Activated T-cell treated with anti-CD3 and anti-CD28 coated beads, Interleukin-2, amount 50 U/mL, for 24 hours (primary cell): ENCODE measurements at regions not wholly inside any gene's neighbourhood (a gene's known extent, or its start where the extent isn't known, plus 50 kb on each side); places are given as distances from the start of the nearest gene placed in this dataset.

Source experiments
- DNase-seq: peaks from one replicate; pipeline ENCODE4 v3.0.0-alpha.2; 2020
- H3K27ac Mint-ChIP-seq: 2 replicates; pipeline ENCODE4 v1.8.0; 2020; ENCODE audit warnings: mild to moderate bottlenecking, mixed read lengths
- H3K27me3 Mint-ChIP-seq: 2 replicates; pipeline ENCODE4 v1.8.0; 2020; ENCODE audit warnings: mixed read lengths
- H3K36me3 Mint-ChIP-seq: 2 replicates; pipeline ENCODE4 v1.8.0; 2020; ENCODE audit warnings: low read depth, mixed read lengths
- H3K4me1 Mint-ChIP-seq: 2 replicates; pipeline ENCODE4 v1.8.0; 2020; ENCODE audit warnings: low read depth, mixed read lengths
- H3K4me3 Mint-ChIP-seq: 2 replicates; pipeline ENCODE4 v1.8.0; 2020; ENCODE audit warnings: mild to moderate bottlenecking, moderate library complexity, mixed read lengths
- H3K9me3 Mint-ChIP-seq: 2 replicates; pipeline ENCODE4 v1.8.0; 2020; ENCODE audit warnings: mixed read lengths

GRCh38 chr16:85380905-85381737 lies 232.0 kb upstream of the GSE1 start:
- H3K4me1 Mint-ChIP-seq, result no peaks in the 10 kb centered on the region
- H3K27ac Mint-ChIP-seq, result no peak overlapping the region
- no peak overlapping the region for H3K4me3 Mint-ChIP-seq
- H3K27me3 Mint-ChIP-seq, result peaks cover 17% of the 10 kb centered on the region
- H3K9me3 Mint-ChIP-seq, result no peaks in the 10 kb centered on the region
- DNase-seq, result no peak
- no peaks in the 10 kb centered on the region for H3K36me3 Mint-ChIP-seq

DNA sequence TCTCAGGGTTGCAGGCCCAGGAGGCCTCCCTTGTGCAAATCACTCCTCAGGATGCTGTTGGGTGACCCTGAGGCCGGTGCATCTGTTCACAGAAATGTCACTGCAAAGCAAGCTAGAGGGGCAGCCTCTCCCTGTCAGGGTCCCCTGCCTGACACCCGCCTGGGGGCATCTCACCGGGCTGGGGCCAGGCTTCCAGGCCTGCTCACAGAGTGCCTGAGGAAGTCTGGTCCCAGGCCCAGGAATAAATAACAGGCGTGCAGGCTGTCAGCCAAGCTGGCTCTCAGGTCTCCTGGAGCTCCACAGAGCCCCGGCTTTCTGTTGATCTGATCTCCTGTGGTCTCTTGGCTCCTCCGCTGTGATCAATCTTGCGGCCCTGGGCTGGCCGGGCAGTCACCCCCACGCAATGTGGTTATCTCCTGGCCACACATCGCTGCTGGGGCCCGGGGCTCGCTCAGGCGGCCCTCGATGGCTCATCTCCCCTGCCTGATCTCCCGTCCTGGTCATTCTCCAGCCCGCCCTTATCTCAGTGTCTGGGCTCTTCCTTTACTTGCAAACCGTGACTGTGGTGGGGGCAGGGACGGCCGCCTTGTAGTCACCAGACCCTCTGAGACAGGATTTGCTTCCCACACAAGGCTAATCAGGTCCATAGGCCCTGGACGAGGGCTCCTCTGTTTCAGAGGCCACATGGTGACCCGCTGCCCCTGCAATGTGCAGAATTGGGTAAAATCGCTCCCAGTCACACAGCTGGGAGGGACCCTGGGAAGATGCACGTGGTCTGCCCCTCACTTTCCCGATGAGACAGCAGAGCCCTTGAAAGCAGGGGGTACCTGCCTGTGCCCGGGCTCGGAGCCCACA lies 231.2 kb upstream of the GSE1 start:
- H3K36me3 Mint-ChIP-seq, result no peaks in the 10 kb centered on the region
- no peak for DNase-seq
- peaks cover 22% of the 10 kb centered on the region for H3K27me3 Mint-ChIP-seq
- no peak overlapping the region for H3K27ac Mint-ChIP-seq
- H3K9me3 Mint-ChIP-seq, result no peaks in the 10 kb centered on the region
- no peaks in the 10 kb centered on the region for H3K4me1 Mint-ChIP-seq
- H3K4me3 Mint-ChIP-seq, result no peak overlapping the region

DNA sequence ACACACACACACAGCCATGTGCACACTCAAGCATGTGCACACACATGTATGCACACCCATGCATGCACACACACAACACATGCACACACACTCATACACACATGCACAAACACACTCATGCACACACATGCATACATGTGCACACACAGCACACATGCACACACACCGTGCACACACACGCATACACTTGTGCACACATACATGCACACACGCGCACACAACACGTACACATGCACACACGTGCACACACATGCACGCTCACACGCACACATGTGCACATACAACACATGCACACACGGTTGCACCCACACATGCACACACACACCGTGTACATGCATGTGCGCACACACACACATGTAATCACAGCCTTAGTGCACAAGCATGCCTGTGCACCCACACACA lies 230.4 kb upstream of the GSE1 start:
- no peak for DNase-seq
- Mint-ChIP-seq H3K27me3 (peaks cover 27% of the 10 kb centered on the region), H3K9me3 (no peaks in the 10 kb centered on the region), H3K4me1 (no peaks in the 10 kb centered on the region), H3K36me3 (no peaks in the 10 kb centered on the region), H3K4me3 (no peak overlapping the region), H3K27ac (no peak overlapping the region)

GRCh38 chr16:85383836-85384832 lies 229.0 kb upstream of the GSE1 start:
- Mint-ChIP-seq H3K27me3 (peaks cover 20% of the 10 kb centered on the region), H3K4me3 (no peak overlapping the region), H3K4me1 (no peaks in the 10 kb centered on the region), H3K9me3 (no peaks in the 10 kb centered on the region), H3K27ac (no peak overlapping the region), H3K36me3 (no peaks in the 10 kb centered on the region)
- no peak for DNase-seq

DNA sequence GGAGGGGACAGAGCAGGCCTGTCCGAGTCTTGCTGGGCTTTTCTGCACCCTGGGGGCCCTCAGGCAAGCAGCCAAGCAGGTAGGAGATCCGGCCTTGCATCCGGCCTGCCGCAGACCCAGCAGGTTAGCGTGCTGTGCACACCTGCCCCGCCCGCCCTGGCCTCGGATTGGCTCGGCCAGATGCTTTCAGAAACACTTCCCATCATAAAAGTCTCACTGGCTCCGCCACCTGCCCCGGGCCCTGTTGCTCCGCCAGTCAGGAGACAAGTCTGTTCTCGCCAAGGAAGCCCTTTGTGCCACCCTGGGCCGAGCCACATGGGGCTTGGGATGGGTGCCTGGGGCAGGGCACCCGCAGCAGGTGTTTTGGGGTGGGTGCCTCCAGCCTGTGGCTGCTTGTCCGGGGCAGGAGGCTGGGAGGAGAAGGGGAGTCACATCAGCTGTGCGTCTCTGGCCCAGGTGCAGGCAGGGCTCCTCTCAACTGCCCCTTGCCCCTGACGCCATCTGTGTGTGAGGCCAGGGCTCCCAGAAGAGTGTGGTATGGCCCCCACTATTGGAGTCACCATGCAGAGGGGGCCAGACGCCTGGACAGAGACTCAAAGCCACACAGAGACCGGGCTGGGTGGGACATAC lies 228.2 kb upstream of the GSE1 start:
- Mint-ChIP-seq H3K4me3 (no peak overlapping the region), H3K36me3 (no peaks in the 10 kb centered on the region), H3K27me3 (peaks cover 16% of the 10 kb centered on the region), H3K4me1 (no peaks in the 10 kb centered on the region), H3K27ac (no peak overlapping the region), H3K9me3 (no peaks in the 10 kb centered on the region)
- no peak for DNase-seq

DNA sequence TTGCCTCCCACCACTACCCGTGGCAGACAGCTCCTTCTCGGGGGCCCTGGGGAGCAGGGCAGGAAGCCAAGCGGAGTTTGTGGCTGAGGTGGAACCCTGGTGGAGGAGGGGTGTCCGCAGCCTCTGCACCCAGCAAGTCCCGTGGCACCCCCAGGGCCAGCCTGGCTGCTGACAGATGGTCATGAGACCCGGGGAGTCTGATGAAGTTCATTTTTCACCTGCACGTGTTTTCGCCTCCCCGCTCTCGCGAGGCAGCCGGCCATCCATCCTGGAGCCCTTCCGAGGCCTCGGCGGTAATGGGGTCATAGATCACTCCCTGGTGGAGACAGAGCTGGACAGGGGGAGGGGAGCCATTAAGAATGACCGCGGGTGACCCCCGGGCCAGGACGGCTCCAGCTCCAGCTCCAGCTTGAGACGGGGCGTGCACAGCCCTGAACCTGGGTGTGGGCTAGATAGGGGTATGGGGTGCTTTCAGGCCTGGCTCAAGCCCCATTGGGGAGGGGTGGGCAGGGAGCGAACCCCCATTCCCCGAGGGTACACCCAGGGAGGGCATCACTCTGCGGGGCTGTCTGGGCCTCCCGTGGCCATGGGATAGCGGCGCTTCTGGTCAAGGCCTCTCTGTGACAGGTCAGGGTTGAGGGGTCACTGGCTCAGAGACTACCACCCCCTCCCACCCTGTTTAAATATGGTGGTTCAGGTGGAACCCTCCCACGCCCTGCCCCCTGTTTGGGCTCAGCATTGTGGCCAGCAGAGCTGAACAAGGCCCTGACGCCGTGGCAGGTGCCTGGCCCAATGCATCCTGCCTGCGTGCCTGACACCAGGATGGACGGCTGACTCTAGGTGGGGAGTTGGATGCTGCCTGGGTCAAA lies 227.4 kb upstream of the GSE1 start:
- Mint-ChIP-seq H3K4me3 (no peak overlapping the region), H3K27ac (no peak overlapping the region), H3K27me3 (peaks cover 16% of the 10 kb centered on the region), H3K4me1 (no peaks in the 10 kb centered on the region), H3K9me3 (no peaks in the 10 kb centered on the region), H3K36me3 (no peaks in the 10 kb centered on the region)
- no peak for DNase-seq

- Mint-ChIP-seq H3K4me3 (no peak overlapping the region), H3K27ac (no peak overlapping the region), H3K36me3 (no peaks in the 10 kb centered on the region), H3K4me1 (no peaks in the 10 kb centered on the region), H3K9me3 (no peaks in the 10 kb centered on the region), H3K27me3 (peaks cover 13% of the 10 kb centered on the region)
- no peak for DNase-seq
Measured at GRCh38 chr16:85386467-85387170, 226.5 kb upstream of the GSE1 start.

DNA sequence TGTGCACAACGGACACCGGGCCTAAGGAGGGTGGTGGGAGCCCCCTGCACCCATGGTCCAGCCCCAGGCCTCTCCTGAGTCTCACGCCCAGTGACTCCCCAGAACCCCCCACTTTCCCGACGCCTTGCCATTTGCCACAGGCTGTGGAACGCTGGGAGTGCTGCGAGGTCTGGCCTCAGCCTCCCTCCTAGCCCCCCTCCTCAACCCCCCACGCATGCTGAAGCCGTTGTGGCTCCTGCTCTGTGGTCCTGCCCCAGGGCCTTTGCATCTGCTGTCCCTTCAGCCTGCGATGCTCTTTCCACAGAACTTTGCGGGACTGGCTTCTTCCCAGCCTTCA lies 226.0 kb upstream of the GSE1 start:
- DNase-seq, result no peak
- H3K4me1 Mint-ChIP-seq, result no peaks in the 10 kb centered on the region
- no peak overlapping the region for H3K4me3 Mint-ChIP-seq
- no peak overlapping the region for H3K27ac Mint-ChIP-seq
- H3K27me3 Mint-ChIP-seq, result peaks cover 13% of the 10 kb centered on the region
- H3K9me3 Mint-ChIP-seq, result no peaks in the 10 kb centered on the region
- H3K36me3 Mint-ChIP-seq, result no peaks in the 10 kb centered on the region

- Mint-ChIP-seq H3K27ac (no peak overlapping the region), H3K36me3 (no peaks in the 10 kb centered on the region), H3K4me3 (no peak overlapping the region)
Measured at GRCh38 chr16:85387731-85388295, 225.3 kb upstream of the GSE1 start.

DNA sequence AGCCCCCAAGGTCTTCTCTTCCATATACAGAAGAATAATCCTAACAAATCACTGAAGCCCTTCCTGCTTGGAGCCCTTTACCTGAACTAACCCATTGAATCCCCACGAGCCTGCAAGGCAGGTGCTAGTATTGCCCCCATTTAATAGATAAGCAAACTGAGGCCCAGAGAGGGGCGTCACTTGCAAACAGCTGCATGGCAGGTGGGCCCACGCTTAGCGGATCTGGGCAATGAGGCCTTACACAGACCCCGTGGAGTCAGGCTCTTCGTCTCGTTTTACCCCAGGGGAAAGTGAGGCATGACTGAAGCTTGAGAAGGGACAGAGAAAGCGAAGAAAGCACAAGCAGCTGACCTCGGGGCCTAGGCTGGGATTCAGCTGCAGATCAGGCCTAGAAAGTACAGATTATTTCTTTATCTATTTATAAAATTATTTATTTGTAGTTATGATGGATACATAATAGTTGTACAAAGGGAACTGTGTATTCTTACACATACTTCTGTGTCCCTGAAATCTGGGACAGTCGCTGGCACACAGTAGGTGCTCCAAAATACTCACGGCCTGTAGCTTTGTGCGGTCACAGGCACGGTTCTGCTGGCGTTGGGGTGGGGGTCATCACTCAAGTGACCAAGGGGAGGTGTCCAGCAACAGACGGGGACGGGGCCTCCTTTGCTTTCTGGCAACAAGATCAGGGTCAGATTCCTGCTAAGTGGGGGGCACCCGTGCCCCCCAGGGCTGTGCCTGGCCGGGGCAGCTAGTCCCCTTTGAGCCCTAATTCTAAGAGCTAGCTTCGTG lies 223.2 kb upstream of the GSE1 start:
- no peaks in the 10 kb centered on the region for H3K4me1 Mint-ChIP-seq
- H3K27me3 Mint-ChIP-seq, result peaks cover 13% of the 10 kb centered on the region
- DNase-seq, result no peak
- no peaks in the 10 kb centered on the region for H3K9me3 Mint-ChIP-seq
- H3K4me3 Mint-ChIP-seq, result no peak overlapping the region
- H3K36me3 Mint-ChIP-seq, result no peaks in the 10 kb centered on the region
- no peak overlapping the region for H3K27ac Mint-ChIP-seq

More at GRCh38 chr16:85387731-85388295, 225.3 kb upstream of the GSE1 start:
- H3K27me3 Mint-ChIP-seq, result peaks cover 13% of the 10 kb centered on the region
- H3K4me1 Mint-ChIP-seq, result no peaks in the 10 kb centered on the region
- no peak for DNase-seq
- H3K9me3 Mint-ChIP-seq, result no peaks in the 10 kb centered on the region

- no peaks in the 10 kb centered on the region for H3K4me1 Mint-ChIP-seq
- peaks cover 13% of the 10 kb centered on the region for H3K27me3 Mint-ChIP-seq
- no peaks in the 10 kb centered on the region for H3K36me3 Mint-ChIP-seq
- DNase-seq, result no peak
- no peak overlapping the region for H3K4me3 Mint-ChIP-seq
- H3K27ac Mint-ChIP-seq, result no peak overlapping the region
- H3K9me3 Mint-ChIP-seq, result no peaks in the 10 kb centered on the region
Measured at GRCh38 chr16:85390511-85391174, 222.5 kb upstream of the GSE1 start.
